Lung (tissue), 11 donors: ENCODE measurements at regions not wholly inside any gene's neighbourhood (a gene's known extent, or its start where the extent isn't known, plus 50 kb on each side); places are given as distances from the start of the nearest gene placed in this dataset.

ENCODE experiments used
- ATAC-seq: fragments of 200-7000 bp; cut with Tn5 transposase; one replicate; pipeline ENCODE4 v1.9.1; 2020; ENCODE audit warnings: moderate number of reproducible peaks; ENCODE audit not compliant: insufficient read depth, low FRiP score
- DNase-seq, 3 donors: peaks; one replicate each; pipeline ENCODE4 v3.0.0-alpha.2; 2013 to 2017
- H3K27ac ChIP-seq, 2 donors: one replicate each; pipeline ENCODE4 v1.5.1; 2013; ENCODE audit warnings: mild to moderate bottlenecking in 2 of 2, moderate library complexity in 2 of 2, control low read depth in 1 of 2, inconsistent platforms in 1 of 2, low read depth in 1 of 2, low read length in 1 of 2
- H3K27me3 ChIP-seq, 3 donors: one replicate each; pipeline ENCODE4 v1.5.1; 2013; ENCODE audit warnings: low read length in 2 of 3; ENCODE audit not compliant: control insufficient read depth in 3 of 3, insufficient read depth in 3 of 3
- H3K36me3 ChIP-seq, 4 donors: one replicate each; pipeline ENCODE4 v1.5.1; 2013; ENCODE audit warnings: low read length in 4 of 4, mild to moderate bottlenecking in 1 of 4, moderate library complexity in 1 of 4; ENCODE audit not compliant: control insufficient read depth in 4 of 4, insufficient read depth in 4 of 4
- H3K4me1 ChIP-seq, 5 donors: one replicate each; pipeline ENCODE4 v1.5.1; 2013; ENCODE audit warnings: low read length in 5 of 5, mild to moderate bottlenecking in 2 of 5, moderate library complexity in 1 of 5; ENCODE audit not compliant: control insufficient read depth in 5 of 5, insufficient read depth in 5 of 5
- H3K4me3 ChIP-seq: one replicate; pipeline ENCODE4 v1.5.1; 2013; ENCODE audit warnings: mild to moderate bottlenecking, control low read depth, moderate library complexity
- H3K9ac ChIP-seq, 2 donors: one replicate each; pipeline ENCODE4 v1.5.1; 2013; ENCODE audit warnings: low read length in 2 of 2, control low read depth in 1 of 2; ENCODE audit not compliant: insufficient read depth in 1 of 2
- H3K9me3 ChIP-seq, 4 donors: one replicate each; pipeline ENCODE4 v1.5.1; 2013; ENCODE audit warnings: low read length in 3 of 4, mild to moderate bottlenecking in 1 of 4, moderate library complexity in 1 of 4; ENCODE audit not compliant: control insufficient read depth in 4 of 4, insufficient read depth in 3 of 4
- WGBS, 2 donors: extraction: QIAGEN DNeasy Blood & Tissue Kit; methylation state at CpG; one replicate each; pipeline ENCODE4 v1.1.7; 2013; 5-methylcytosine and 5-hydroxymethylcytosine counted together
- TF ChIP-seq, protein P1 (sequence below): IDR thresholded peaks from 2 replicates; pipeline ENCODE4 v1.5.1; 2012; ENCODE audit warnings: mild to moderate bottlenecking; ENCODE audit errors: control extremely low read depth, extremely low read depth
- donor health status: control.
- donor health status: control.
- donor health status: Bipolar disorder and iron deficiency.
- donor health status: healthy.
- donor health status: DM: yes; HTN: yes; CAD: no.

DNA sequence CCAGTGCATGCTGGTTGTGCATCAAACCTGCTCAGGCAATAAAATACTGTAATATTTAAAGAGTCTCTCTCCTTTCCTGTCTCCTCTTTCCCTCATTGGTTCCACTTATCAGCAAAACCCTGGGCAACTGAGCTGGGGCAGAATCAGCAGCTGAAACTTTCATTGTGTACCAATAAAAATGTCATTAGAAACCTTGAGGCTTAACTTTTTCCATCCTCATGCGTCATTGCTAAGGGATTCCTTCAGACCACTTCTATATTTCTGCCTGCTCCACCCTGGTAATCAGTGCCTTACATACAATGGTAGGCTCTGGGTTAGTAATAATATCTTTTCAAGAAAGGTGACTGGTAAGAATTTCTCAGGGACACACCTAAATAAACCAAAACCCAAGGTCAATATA, 880.3 kb downstream of the RPA4 start:
- Histone ChIP-seq H3K27ac (no peak overlapping the region), H3K36me3 (no peaks in the 10 kb centered on the region), H3K4me1 (no peaks in the 10 kb centered on the region), H3K9ac (no peak overlapping the region), H3K4me3 (no peak overlapping the region), H3K9me3 (no peaks in the 10 kb centered on the region), H3K27me3 (peaks cover 0 to 33% (median 5%) of the 10 kb centered on the region in 3 donors)
- ATAC-seq (no peak), DNase-seq (no peak)
- TF ChIP-seq, protein P1, sequence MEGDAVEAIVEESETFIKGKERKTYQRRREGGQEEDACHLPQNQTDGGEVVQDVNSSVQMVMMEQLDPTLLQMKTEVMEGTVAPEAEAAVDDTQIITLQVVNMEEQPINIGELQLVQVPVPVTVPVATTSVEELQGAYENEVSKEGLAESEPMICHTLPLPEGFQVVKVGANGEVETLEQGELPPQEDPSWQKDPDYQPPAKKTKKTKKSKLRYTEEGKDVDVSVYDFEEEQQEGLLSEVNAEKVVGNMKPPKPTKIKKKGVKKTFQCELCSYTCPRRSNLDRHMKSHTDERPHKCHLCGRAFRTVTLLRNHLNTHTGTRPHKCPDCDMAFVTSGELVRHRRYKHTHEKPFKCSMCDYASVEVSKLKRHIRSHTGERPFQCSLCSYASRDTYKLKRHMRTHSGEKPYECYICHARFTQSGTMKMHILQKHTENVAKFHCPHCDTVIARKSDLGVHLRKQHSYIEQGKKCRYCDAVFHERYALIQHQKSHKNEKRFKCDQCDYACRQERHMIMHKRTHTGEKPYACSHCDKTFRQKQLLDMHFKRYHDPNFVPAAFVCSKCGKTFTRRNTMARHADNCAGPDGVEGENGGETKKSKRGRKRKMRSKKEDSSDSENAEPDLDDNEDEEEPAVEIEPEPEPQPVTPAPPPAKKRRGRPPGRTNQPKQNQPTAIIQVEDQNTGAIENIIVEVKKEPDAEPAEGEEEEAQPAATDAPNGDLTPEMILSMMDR: no peak
- WGBS, 2 donors: 0% methylated on average over 1 of the region's 1 CpG

DNA sequence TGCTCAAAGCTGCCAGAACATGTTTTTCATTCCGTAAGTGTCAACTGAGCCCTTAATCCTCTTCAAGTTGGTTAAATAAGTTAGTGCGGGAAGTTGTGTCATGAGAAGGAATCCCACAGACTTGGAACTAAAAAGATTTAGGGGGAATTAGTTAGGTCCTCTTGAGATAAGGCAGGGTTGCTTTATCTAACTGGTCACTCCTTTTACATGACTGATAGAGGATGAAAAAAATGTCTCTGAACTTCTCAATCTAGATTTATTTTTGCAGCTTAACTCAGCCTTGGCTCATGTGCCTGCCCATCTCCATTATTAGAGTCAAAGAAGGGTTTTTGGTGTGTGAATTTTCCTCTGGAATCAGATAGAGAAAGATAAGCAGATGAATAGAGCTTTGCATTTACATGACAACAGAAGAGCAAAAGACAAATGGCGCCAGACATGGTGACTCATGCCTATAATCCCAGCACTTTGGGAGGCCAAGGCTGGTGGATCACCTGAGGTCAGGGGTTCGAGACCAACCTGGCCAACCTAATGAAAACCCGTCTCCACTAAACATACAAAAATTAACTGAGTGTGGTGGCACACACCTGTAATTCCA, 882.9 kb downstream of the RPA4 start:
- Histone ChIP-seq H3K4me1 (no peaks in the 10 kb centered on the region), H3K9me3 (no peaks in the 10 kb centered on the region), H3K36me3 (no peaks in the 10 kb centered on the region), H3K27ac (no peak overlapping the region), H3K9ac (no peak overlapping the region), H3K27me3 (peaks cover 0 to 42% (median 7%) of the 10 kb centered on the region in 3 donors), H3K4me3 (no peak overlapping the region)
- TF ChIP-seq, protein P1: no peak
- no peak for ATAC-seq
- WGBS, 2 donors: 77 to 81% methylated on average over 5 of the region's 5 CpGs
- DNase-seq: no peak

DNA sequence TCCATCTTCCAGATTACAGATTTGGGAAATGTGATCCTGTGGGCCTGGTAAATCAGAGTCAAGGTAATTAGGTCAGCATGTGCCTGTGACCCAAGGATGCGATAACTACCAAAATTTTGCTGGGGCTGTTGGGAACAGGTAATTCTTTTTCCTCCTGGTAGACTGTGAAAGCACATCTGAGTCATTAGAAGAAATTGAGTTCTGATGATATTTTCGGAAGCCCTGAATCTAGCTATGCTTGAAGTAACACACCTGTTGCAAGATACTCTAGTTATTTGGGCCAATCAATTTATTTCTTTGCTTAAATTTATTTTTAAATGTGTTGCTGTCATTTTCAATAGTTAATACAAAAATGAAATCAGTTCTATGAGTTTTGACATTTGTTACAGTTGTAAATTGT, 903.6 kb downstream of the RPA4 start:
- DNase-seq (no peak), ATAC-seq (no peak)
- Histone ChIP-seq H3K9me3 (no peaks in the 10 kb centered on the region), H3K9ac (no peak overlapping the region), H3K36me3 (no peaks in the 10 kb centered on the region), H3K27me3 (peaks cover 0 to 4% (median 2%) of the 10 kb centered on the region in 3 donors), H3K27ac (no peak overlapping the region), H3K4me1 (no peaks in the 10 kb centered on the region), H3K4me3 (no peak overlapping the region)
- TF ChIP-seq, protein P1: no peak
- WGBS, 2 donors: 95 to 98% methylated on average over 2 of the region's 2 CpGs

DNA sequence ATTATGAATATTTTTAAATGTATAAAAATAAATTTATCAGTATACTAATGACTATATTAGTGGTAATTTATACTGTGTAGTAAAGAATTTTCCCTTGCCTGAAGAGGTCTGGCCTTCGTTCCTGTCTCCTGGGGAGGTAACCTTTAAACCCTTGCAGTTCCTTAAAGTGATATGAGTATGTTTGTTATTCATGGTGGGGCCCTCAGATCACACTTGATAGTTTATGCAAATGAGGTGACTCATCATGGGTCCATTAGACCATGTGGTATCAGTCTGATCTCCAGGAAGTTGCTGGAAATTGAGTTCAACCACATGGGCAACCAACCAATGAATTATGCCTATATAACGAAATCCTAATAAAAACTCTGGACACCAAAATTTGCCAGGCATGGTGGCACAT, 904.1 kb downstream of the RPA4 start:
- Histone ChIP-seq H3K9ac (no peak overlapping the region), H3K4me1 (no peaks in the 10 kb centered on the region), H3K9me3 (no peaks in the 10 kb centered on the region), H3K36me3 (no peaks in the 10 kb centered on the region), H3K4me3 (no peak overlapping the region), H3K27ac (no peak overlapping the region), H3K27me3 (peaks cover 0 to 8% (median 2%) of the 10 kb centered on the region in 3 donors)
- 81 to 82% methylated on average over 2 of the region's 2 CpGs for WGBS, 2 donors
- TF ChIP-seq, protein P1: no peak
- ATAC-seq (no peak), DNase-seq (no peak)
